C4-2B (cell line): ENCODE measurements at regions not wholly inside any gene's neighbourhood (a gene's known extent, or its start where the extent isn't known, plus 50 kb on each side); places are given as distances from the start of the nearest gene placed in this dataset.

Experiments
- CTCF ChIP-seq: fragments of 450-650 bp; conservative IDR thresholded peaks from 2 replicates; pipeline ENCODE4 v1.5.1; 2017; ENCODE audit warnings: mild to moderate bottlenecking
- ZFX ChIP-seq: fragments of 450-650 bp; IDR thresholded peaks from 2 replicates; pipeline ENCODE4 v1.6.1; 2017

- TF ChIP-seq CTCF, result no peak
- TF ChIP-seq ZFX, result no peak
These were observed 1267.6 kb upstream of the ADGRL2 start for GRCh38 chr1:80533093-80533492.
